ENCODE measurements at regions not wholly inside any gene's neighbourhood (a gene's known extent, or its start where the extent isn't known, plus 50 kb on each side); places are given as distances from the start of the nearest gene placed in this dataset.

- no peak overlapping the region for H3K4me3 ChIP-seq (replicated peaks; ENCODE audit: low read depth, low read length)
- DNase-seq (ENCODE audit: extremely low read depth, low read depth), result no peak
- TF ChIP-seq CTCF (IDR thresholded peaks at IDR 0.05; ENCODE audit: low read depth, low read length, missing control alignments), result no peak
Measured at GRCh38 chr3:75075158-75075557, 460.7 kb upstream of the CNTN3 start.

- DNase-seq (ENCODE audit: extremely low read depth, low read depth), result no peak
- H3K4me3 ChIP-seq (replicated peaks; ENCODE audit: low read depth, low read length), result no peak overlapping the region
- TF ChIP-seq CTCF (IDR thresholded peaks at IDR 0.05; ENCODE audit: low read depth, low read length, missing control alignments), result no peak
Measured at GRCh38 chr3:75076481-75076880, 462.0 kb upstream of the CNTN3 start.

DNA sequence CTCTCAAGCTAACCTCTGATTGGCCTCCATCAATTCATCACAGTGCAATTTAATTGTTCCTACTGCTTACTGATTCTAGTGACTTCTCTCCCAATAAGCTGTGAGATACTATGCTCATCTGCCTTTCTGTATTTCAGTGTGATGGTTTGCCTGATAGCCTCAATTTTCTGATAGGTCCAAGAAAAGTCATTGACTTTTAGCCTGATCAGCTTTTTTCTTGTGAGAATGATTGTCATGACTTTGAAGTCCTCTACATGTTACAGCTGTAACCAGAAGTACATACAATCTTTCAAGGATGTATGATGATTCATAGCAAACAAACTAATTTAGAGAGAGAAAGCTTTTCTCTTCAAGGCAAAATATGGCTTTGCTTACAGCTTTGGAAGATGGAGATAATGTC is 463.8 kb upstream of the CNTN3 start:
- no peak for DNase-seq (ENCODE audit: extremely low read depth, low read depth)
- no peak for TF ChIP-seq CTCF (IDR thresholded peaks at IDR 0.05; ENCODE audit: low read depth, low read length, missing control alignments)
- H3K4me3 ChIP-seq (replicated peaks; ENCODE audit: low read depth, low read length), result no peak overlapping the region

GRCh38 chr3:75082845-75083244 is 468.4 kb upstream of the CNTN3 start:
- DNase-seq (ENCODE audit: extremely low read depth, low read depth), result no peak
- no peak for TF ChIP-seq CTCF (IDR thresholded peaks at IDR 0.05; ENCODE audit: low read depth, low read length, missing control alignments)
- H3K4me3 ChIP-seq (replicated peaks; ENCODE audit: low read depth, low read length), result no peak overlapping the region

GRCh38 chr3:75089841-75090240 is 475.4 kb upstream of the CNTN3 start:
- DNase-seq (ENCODE audit: extremely low read depth, low read depth), result no peak
- no peak for TF ChIP-seq CTCF (IDR thresholded peaks at IDR 0.05; ENCODE audit: low read depth, low read length, missing control alignments)
- no peak overlapping the region for H3K4me3 ChIP-seq (replicated peaks; ENCODE audit: low read depth, low read length)

DNA sequence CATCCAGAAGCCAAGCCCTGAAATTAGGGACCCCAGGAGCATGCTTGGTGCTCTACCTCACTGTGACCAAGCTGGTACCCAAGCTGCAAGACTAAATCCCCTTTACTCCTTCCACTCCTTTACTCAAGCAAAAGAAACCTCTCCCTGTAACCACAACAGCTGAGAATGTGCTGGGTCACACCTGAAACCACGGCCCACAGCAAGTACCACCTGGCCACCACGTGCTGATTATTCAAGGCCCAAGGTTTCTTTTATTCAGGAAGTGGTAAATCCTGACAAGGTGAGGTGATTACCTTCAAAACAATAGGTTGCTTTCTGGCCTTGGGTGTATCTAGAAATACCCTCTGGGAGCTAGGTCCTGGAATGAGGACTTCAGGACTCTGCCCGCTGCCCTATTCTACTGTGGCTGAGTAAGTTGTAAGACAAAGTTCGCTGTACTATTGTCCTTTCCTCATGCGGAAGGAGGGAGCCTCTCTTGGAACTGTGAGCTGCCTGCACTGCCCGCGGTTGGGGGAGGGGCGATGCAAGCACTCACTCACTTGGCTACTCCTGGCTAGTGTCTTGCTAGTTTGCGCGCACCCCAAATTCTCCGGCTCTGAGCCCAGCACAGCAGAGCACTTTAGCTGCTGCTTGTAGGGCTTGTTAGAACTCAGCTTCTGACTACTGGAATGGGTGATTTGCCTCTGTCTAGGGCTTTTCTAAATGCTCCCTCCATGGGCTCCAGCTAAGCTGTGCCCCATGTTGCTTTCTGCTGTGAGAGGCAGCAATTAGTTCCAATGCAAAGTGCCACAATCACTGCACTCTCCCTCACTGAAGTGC is 487.1 kb upstream of the CNTN3 start:
- no peak for DNase-seq (ENCODE audit: extremely low read depth, low read depth)
- no peak overlapping the region for H3K4me3 ChIP-seq (replicated peaks; ENCODE audit: low read depth, low read length)

More for the DNA sequence above, 487.1 kb upstream of the CNTN3 start:
- no peak for TF ChIP-seq CTCF (IDR thresholded peaks at IDR 0.05; ENCODE audit: low read depth, low read length, missing control alignments)
